ENCODE measurements at regions not wholly inside any gene's neighbourhood (a gene's known extent, or its start where the extent isn't known, plus 50 kb on each side); places are given as distances from the start of the nearest gene placed in this dataset.
A peak's percentile ranks its signal among the peaks of the same experiment; 100 is the strongest.

DNA sequence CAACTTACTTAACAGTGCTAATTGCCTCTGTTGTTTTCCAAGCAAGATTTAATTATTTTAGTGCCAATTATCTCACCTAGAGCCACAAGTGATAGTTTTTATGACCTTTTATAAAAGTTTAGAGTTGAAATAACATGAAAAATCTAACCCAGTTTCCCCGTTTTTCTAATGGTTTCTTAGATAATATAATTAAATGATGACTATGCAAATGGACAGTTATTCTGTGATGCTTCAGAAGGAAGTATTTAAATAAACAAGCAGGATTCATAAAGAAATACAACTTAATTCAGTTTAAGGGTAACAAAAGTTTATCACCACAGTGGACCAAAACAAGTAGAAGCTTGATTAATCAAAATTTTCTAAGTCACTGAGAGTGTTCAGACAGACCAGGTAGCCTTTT is 721.2 kb upstream of the SOX9 start:
- no peak overlapping the region for H3K56ac ChIP-seq (ENCODE audit: extremely low read depth, insufficient read depth, low read length)
- no peak overlapping the region for H2BK5ac ChIP-seq (ENCODE audit: low read depth, low read length, poor library complexity, severe bottlenecking)
- no peak overlapping the region for H2BK120ac ChIP-seq (ENCODE audit: low read depth, low read length)
- no peak overlapping the region for H2AFZ ChIP-seq (replicated peaks; ENCODE audit: low read length, poor library complexity)
- ATAC-seq (ENCODE audit: low read depth) (no peak), DNase-seq (no peak)
- no peaks in the 10 kb centered on the region for H3K27me3 ChIP-seq (ENCODE audit: control insufficient read depth, insufficient read depth, low read length)
- in situ Hi-C loops (cut with MboI; ENCODE audit: low sequenced_read_pairs) = no loop called here
- no peak overlapping the region for H4K91ac ChIP-seq (ENCODE audit: insufficient read depth, low read depth, low read length)
- no peak overlapping the region for H4K8ac ChIP-seq (ENCODE audit: low read depth in 2 of 2, low read length in 2 of 2)
- no peaks in the 10 kb centered on the region for H4K20me1 ChIP-seq (ENCODE audit: insufficient read depth, low read length)
- H2AK9ac ChIP-seq (replicated peaks; ENCODE audit: low read depth, low read length, poor library complexity) = no peak overlapping the region
- no peak overlapping the region for H2BK20ac ChIP-seq (ENCODE audit: low read depth, low read length)
- peaks cover 2% of the 10 kb centered on the region; the same call in 1 of the 2 replicates for H3K4me1 ChIP-seq (ENCODE audit: control insufficient read depth, insufficient read depth, low read length)
- no peak overlapping the region for H3K4ac ChIP-seq (ENCODE audit: low read depth, low read length)
- H3K9me1 ChIP-seq (ENCODE audit: insufficient read depth, low read length) = no peaks in the 10 kb centered on the region
- BruUV-seq (replicated peaks) = no TSS peak
- H3K9ac ChIP-seq (ENCODE audit: low read depth, low read length) = no peak overlapping the region
- H2AK5ac ChIP-seq (ENCODE audit: low read depth, low read length) = no peak overlapping the region
- no peaks in the 10 kb centered on the region for H3K9me3 ChIP-seq (ENCODE audit: control insufficient read depth, insufficient read depth, low read length)
- H3K18ac ChIP-seq (ENCODE audit: low read depth, low read length) = no peak overlapping the region
- no peak overlapping the region for H3K23ac ChIP-seq (ENCODE audit: low read depth, low read length)
- H3K79me1 ChIP-seq (ENCODE audit: low read depth in 1 of 2, low read length in 2 of 2) = no peaks in the 10 kb centered on the region
- ChIA-PET CTCF (interaction anchor here (0.6 to 1.2 kb wide), 2 partner anchors 9 to 19 kb away, joined by 3 to 6 read pairs; no protein-coding TSS in a partner anchor), POLR2A (ENCODE audit: unreplicated experiment) (no interaction called here)
- dilution Hi-C loops (cut with HindIII; ENCODE audit: low sequenced_read_pairs, unreplicated experiment) = no loop called here
- no peak overlapping the region for H3K4me3 ChIP-seq (ENCODE audit: insufficient read depth, low read depth, low read length)
- intact Hi-C loops (cut with micrococcal nuclease) = no loop called here
- TF ChIP-seq CEBPB (IDR thresholded peaks at IDR 0.05; ENCODE audit: low read depth, low read length) = no peak
- 0 out of 2 replicates have a peak, but pooled peaks have one; percentile 29 for TF ChIP-seq MAFK (IDR thresholded peaks at IDR 0.05; ENCODE audit: low read depth, low read length)
- no peak for TF ChIP-seq BHLHE40 (IDR thresholded peaks at IDR 0.05; ENCODE audit: low read depth, low read length)
- no peak for TF ChIP-seq FOS (IDR thresholded peaks at IDR 0.05; ENCODE audit: low read depth, low read length)
- no peak for TF ChIP-seq MAZ (IDR thresholded peaks at IDR 0.05; ENCODE audit: borderline replicate concordance, low read depth, low read length)
- no peaks in the 10 kb centered on the region for H3K36me3 ChIP-seq (ENCODE audit: control insufficient read depth, insufficient read depth, low read length)
- H4K5ac ChIP-seq (ENCODE audit: low read depth, low read length) = no peak overlapping the region
- H3K4me2 ChIP-seq (ENCODE audit: low read depth, low read length) = no peak overlapping the region
- H2BK15ac ChIP-seq (ENCODE audit: low read depth, low read length) = no peak overlapping the region
- H3K27ac ChIP-seq (ENCODE audit: insufficient read depth, low read length) = no peak overlapping the region
- no peak overlapping the region for H3K14ac ChIP-seq (replicated peaks; ENCODE audit: low read depth, low read length)
- WGBS, 2 experiments (ENCODE audit: extremely low coverage in 2 of 2, insufficient read length in 1 of 2) = no CpG with 5 or more reads among the region's 1 CpG

Data from IMR-90 (cell line).